PC-9 (cell line): ENCODE measurements at regions not wholly inside any gene's neighbourhood (a gene's known extent, or its start where the extent isn't known, plus 50 kb on each side); places are given as distances from the start of the nearest gene placed in this dataset.

Experiments
- EZH2 ChIP-seq: fragments of 200-600 bp; sonication (generic); IDR thresholded peaks from 2 replicates; pipeline ENCODE4 v1.8.0; 2017; ENCODE audit warnings: antibody characterized with exemption, low read depth
- TF ChIP-seq, protein P1 (sequence below): fragments of 200-600 bp; sonication (generic); conservative IDR thresholded peaks from 2 replicates; pipeline ENCODE4 v1.6.1; 2017; ENCODE audit warnings: mixed run types, antibody characterized with exemption, mild to moderate bottlenecking, moderate library complexity

DNA sequence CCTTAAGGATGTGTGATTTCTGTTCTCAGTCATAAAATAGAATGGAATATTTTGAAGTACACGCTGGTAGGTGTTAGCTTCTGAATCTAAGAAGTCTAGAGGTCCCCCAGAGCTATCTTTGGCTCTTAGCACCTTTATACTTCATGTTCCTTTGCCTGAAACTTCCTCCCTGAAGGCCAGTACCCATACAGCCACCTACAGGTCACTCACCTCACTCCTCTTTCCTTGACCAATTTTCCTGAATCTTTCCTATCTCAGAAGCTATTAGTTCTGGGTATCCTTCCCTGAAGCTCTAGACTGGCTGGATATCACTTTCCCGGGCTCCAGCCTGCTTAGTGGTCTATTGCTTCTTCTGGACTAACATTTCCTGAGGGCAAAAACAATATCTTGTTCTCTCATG, 93.4 kb upstream of the EDNRB start:
- TF ChIP-seq, protein P1, sequence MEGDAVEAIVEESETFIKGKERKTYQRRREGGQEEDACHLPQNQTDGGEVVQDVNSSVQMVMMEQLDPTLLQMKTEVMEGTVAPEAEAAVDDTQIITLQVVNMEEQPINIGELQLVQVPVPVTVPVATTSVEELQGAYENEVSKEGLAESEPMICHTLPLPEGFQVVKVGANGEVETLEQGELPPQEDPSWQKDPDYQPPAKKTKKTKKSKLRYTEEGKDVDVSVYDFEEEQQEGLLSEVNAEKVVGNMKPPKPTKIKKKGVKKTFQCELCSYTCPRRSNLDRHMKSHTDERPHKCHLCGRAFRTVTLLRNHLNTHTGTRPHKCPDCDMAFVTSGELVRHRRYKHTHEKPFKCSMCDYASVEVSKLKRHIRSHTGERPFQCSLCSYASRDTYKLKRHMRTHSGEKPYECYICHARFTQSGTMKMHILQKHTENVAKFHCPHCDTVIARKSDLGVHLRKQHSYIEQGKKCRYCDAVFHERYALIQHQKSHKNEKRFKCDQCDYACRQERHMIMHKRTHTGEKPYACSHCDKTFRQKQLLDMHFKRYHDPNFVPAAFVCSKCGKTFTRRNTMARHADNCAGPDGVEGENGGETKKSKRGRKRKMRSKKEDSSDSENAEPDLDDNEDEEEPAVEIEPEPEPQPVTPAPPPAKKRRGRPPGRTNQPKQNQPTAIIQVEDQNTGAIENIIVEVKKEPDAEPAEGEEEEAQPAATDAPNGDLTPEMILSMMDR = no peak
- TF ChIP-seq EZH2 = no peak
